OCI-LY7 (cell line): ENCODE measurements at regions not wholly inside any gene's neighbourhood (a gene's known extent, or its start where the extent isn't known, plus 50 kb on each side); places are given as distances from the start of the nearest gene placed in this dataset.

Experiments used
- EZH2phosphoT487 ChIP-seq: fragments of 200-600 bp; sonication (generic); IDR thresholded peaks from 2 replicates; pipeline ENCODE4 v1.6.1; 2018; ENCODE audit warnings: low read depth, borderline replicate concordance, mild to moderate bottlenecking, mixed run types, antibody characterized with exemption, low read length, moderate library complexity, mixed read lengths
- TF ChIP-seq, protein P1 (sequence below): fragments of 200-600 bp; sonication (generic); conservative IDR thresholded peaks from 2 replicates; pipeline ENCODE4 v1.5.1; 2014; ENCODE audit warnings: mild to moderate bottlenecking, antibody characterized with exemption, low read length, moderate library complexity, mixed read lengths

DNA sequence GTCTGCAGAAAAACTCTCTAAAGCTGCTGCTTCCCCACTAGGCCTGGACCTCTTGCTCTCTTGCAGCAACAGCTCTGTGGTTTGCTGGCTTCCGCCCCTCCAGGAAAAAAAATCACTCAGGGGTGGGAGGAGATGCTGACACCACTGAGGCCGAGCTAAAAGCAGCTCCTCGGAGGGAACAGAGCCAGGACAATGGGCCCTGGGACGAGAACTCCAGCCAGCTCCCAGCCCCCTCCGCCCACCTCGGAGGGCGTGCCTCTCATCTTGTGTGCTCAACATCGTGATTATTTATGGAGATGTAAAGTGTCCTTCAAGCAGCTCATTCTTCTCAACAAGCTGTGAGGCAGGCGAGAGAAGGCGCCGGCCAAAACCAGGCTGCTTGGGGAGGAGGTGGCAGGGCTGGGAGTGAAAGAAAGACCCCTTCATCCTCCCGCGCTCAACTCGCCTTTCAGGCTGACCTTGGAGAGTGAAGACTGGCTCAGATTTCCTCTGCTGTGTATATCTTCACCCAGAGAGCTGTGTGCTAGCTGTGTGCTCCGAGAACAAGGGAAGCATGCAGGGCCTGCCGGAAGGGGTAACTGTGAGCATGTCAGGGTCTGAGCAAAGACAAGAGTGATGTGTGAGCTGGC lies 53.5 kb upstream of the LRFN2 start:
- TF ChIP-seq, protein P1, sequence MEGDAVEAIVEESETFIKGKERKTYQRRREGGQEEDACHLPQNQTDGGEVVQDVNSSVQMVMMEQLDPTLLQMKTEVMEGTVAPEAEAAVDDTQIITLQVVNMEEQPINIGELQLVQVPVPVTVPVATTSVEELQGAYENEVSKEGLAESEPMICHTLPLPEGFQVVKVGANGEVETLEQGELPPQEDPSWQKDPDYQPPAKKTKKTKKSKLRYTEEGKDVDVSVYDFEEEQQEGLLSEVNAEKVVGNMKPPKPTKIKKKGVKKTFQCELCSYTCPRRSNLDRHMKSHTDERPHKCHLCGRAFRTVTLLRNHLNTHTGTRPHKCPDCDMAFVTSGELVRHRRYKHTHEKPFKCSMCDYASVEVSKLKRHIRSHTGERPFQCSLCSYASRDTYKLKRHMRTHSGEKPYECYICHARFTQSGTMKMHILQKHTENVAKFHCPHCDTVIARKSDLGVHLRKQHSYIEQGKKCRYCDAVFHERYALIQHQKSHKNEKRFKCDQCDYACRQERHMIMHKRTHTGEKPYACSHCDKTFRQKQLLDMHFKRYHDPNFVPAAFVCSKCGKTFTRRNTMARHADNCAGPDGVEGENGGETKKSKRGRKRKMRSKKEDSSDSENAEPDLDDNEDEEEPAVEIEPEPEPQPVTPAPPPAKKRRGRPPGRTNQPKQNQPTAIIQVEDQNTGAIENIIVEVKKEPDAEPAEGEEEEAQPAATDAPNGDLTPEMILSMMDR, result no peak
- TF ChIP-seq EZH2phosphoT487, result no peak
